NCI-H1417 (cell line): ENCODE measurements at regions not wholly inside any gene's neighbourhood (a gene's known extent, or its start where the extent isn't known, plus 50 kb on each side); places are given as distances from the start of the nearest gene placed in this dataset.
A peak's percentile ranks its signal among the peaks of the same experiment; 100 is the strongest.
"Not testable (repeated sequence)": the region's sequence is repeated elsewhere in the genome, so short reads cannot be mapped to it uniquely, and the experiment has no call there.

ENCODE experiments used
- DNase-seq, 3 experiments: peaks; one replicate each; lab custom pipeline; 2025; lab: John Stamatoyannopoulos, UW

GRCh38 chr14:23694949-23695663 is 58.9 kb downstream of the DHRS2 start:
- no peak for DNase-seq

GRCh38 chr14:23695664-23695999 is 59.5 kb downstream of the DHRS2 start:
- no peak for DNase-seq

- no peak for DNase-seq
These were observed 60.6 kb downstream of the DHRS2 start for GRCh38 chr14:23696701-23697239.

GRCh38 chr14:23697680-23698079 is 61.5 kb downstream of the DHRS2 start:
- no peak for DNase-seq

GRCh38 chr14:23702656-23703426 is 66.7 kb downstream of the DHRS2 start:
- DNase-seq: no peak

GRCh38 chr14:23704890-23705289 is 68.7 kb downstream of the DHRS2 start:
- DNase-seq: peak in 2 of 3 experiments; percentile 5 to 23

GRCh38 chr14:23707415-23707814 is 71.3 kb downstream of the DHRS2 start:
- no peak for DNase-seq

- DNase-seq: no peak
These were observed 72.2 kb downstream of the DHRS2 start for GRCh38 chr14:23708343-23708742.

GRCh38 chr14:23709923-23710322 is 73.8 kb downstream of the DHRS2 start:
- no peak for DNase-seq

GRCh38 chr14:23712287-23712686 is 76.1 kb downstream of the DHRS2 start:
- DNase-seq: no peak

- DNase-seq: no peak
These were observed 83.2 kb downstream of the DHRS2 start for GRCh38 chr14:23719225-23719985.

GRCh38 chr14:23722675-23723074 is 86.5 kb downstream of the DHRS2 start:
- no peak for DNase-seq

GRCh38 chr14:23723911-23724310 is 87.7 kb downstream of the DHRS2 start:
- no peak for DNase-seq

GRCh38 chr14:23725528-23725927 is 89.4 kb downstream of the DHRS2 start:
- DNase-seq: no peak

- DNase-seq: no peak
These were observed 90.0 kb downstream of the DHRS2 start for GRCh38 chr14:23725980-23726710.

GRCh38 chr14:23727566-23728335 is 91.6 kb downstream of the DHRS2 start:
- DNase-seq: peak in 1 of 3 experiments; percentile 22

GRCh38 chr14:23728791-23729190 is 92.6 kb downstream of the DHRS2 start:
- no peak for DNase-seq

GRCh38 chr14:23729720-23730387 is 93.7 kb downstream of the DHRS2 start:
- no peak for DNase-seq

GRCh38 chr14:23735394-23735793 is 99.2 kb downstream of the DHRS2 start:
- no peak for DNase-seq

GRCh38 chr14:23744368-23744767 is 108.2 kb downstream of the DHRS2 start:
- DNase-seq: not testable (repeated sequence)
